GM12865 (cell line): ENCODE measurements at regions not wholly inside any gene's neighbourhood (a gene's known extent, or its start where the extent isn't known, plus 50 kb on each side); places are given as distances from the start of the nearest gene placed in this dataset.
"Not testable (repeated sequence)": the region's sequence is repeated elsewhere in the genome, so short reads cannot be mapped to it uniquely, and the experiment has no call there.

Experiments
- DNase-seq: peaks from one replicate; pipeline ENCODE4 v3.0.0; 2010; ENCODE audit warnings: low read depth
- H3K4me3 ChIP-seq: 2 replicates; pipeline ENCODE4 v1.5.1; 2011; ENCODE audit warnings: mild to moderate bottlenecking, low read depth, low read length, control low read depth
- TF ChIP-seq, protein P1 (sequence below): IDR thresholded peaks from 2 replicates; pipeline ENCODE4 v1.5.1; 2011; ENCODE audit warnings: low read length, control low read depth, low read depth, inconsistent platforms; ENCODE audit not compliant: insufficient read depth; ENCODE audit errors: missing control alignments

DNA sequence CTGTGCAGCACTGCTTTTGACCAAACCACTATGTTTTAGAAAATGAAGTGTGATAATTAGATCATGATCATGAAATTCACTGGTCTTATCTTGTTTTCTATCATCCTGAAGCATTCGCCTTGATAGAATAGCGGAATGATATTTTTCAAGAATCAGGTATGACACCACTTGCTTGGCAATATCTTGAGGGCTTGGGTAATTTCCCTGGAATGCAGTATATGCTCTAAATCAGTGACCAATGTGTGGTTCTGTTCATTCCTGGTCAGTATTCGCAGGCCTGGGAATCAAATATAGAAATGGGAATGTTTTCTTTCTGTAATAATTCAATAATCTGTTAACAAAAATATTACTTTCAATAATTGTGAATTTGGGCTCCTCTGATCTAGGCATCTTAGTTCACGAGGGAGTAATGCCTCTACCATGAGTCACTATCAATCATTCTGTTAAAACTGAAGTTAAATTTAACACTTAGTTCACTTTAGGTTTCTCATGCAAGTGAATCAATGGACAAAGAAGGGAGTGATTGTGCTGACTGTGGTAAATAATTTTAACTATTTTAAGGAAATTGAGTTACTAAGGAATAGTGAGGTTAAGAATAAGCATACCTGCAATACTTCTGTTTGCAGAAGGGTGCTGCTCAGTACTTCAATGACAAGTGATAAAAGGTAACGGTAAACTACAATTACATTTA lies 137.9 kb downstream of the PCDH20 start:
- TF ChIP-seq, protein P1, sequence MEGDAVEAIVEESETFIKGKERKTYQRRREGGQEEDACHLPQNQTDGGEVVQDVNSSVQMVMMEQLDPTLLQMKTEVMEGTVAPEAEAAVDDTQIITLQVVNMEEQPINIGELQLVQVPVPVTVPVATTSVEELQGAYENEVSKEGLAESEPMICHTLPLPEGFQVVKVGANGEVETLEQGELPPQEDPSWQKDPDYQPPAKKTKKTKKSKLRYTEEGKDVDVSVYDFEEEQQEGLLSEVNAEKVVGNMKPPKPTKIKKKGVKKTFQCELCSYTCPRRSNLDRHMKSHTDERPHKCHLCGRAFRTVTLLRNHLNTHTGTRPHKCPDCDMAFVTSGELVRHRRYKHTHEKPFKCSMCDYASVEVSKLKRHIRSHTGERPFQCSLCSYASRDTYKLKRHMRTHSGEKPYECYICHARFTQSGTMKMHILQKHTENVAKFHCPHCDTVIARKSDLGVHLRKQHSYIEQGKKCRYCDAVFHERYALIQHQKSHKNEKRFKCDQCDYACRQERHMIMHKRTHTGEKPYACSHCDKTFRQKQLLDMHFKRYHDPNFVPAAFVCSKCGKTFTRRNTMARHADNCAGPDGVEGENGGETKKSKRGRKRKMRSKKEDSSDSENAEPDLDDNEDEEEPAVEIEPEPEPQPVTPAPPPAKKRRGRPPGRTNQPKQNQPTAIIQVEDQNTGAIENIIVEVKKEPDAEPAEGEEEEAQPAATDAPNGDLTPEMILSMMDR, result no peak
- no peak overlapping the region for H3K4me3 ChIP-seq
- no peak for DNase-seq

DNA sequence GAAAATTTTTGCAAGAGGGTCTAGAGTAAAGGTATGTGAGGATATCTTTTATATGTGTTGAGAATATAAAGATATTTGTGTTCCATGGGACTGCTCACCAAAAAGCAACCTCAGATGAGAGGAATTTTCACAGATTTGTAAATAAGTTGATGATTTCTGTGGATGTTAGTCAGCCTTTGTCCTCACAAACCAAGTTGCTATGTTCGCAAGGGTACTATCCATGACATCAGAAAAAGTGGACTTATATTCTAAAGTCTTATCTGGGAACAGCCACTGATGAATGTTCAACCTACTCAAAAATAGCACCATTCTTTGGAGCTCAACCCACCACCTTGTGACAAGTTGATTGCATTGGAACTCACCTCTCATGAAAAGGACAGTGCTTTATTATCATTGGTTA lies 138.6 kb downstream of the PCDH20 start:
- no peak for DNase-seq
- TF ChIP-seq, protein P1, result no peak
- H3K4me3 ChIP-seq, result no peak overlapping the region

DNA sequence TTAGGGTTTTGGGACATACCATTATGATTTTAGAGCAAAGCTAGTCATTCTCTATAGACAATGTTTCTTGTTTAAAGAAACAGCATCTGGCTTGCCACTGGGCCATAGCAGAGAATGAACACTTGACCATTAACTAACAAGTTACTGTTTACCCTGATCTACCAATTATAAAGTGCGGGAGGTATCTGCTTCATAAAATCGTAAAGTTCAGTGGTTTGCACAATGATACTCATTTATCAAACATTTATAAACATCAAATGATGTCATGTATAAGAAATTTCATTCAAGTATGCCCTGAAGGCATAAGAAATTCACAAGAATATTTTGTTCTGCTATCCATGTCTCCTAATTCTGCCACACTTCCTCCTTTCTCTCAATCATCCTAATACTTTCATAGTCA lies 139.2 kb downstream of the PCDH20 start:
- no peak overlapping the region for H3K4me3 ChIP-seq
- TF ChIP-seq, protein P1, result no peak
- DNase-seq, result no peak

DNA sequence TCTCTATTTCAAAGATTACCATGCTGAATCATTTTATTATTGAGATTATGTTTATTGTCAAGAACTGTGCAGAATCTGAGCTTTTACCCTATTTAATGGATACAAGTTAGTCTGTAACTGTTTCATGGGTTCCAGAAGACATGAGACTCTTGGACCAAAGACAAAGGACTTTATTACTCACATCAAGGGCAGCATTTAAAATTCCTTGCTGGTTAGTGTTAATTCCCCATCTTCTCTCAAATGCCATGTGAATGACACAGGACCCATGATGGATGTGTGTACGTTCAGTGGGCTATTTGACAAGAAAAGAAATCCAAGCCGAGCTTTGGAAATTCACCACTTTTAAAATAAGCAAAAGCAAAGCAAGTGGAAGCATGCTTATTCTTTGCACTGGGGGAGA lies 139.9 kb downstream of the PCDH20 start:
- TF ChIP-seq, protein P1, result no peak
- no peak for DNase-seq
- no peak overlapping the region for H3K4me3 ChIP-seq

DNA sequence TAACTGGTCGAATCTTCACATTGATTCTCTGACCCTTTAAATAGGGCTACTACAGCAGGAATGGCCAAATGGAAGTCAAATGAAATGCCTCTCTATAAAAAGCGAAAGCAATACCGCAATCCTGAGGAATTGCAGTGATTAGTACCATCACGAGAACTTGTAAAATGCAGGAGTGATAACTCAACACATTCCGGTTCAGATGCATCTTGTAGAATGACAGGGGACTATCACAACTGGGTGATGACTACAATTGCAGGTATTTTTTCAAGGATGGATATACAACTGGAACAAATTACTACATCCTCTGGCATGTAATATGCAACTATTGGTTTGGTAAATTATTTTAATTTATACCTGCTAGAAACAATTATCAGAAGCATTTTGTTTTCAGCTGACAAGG lies 140.4 kb downstream of the PCDH20 start:
- no peak overlapping the region for H3K4me3 ChIP-seq
- DNase-seq, result no peak
- TF ChIP-seq, protein P1, result no peak

DNA sequence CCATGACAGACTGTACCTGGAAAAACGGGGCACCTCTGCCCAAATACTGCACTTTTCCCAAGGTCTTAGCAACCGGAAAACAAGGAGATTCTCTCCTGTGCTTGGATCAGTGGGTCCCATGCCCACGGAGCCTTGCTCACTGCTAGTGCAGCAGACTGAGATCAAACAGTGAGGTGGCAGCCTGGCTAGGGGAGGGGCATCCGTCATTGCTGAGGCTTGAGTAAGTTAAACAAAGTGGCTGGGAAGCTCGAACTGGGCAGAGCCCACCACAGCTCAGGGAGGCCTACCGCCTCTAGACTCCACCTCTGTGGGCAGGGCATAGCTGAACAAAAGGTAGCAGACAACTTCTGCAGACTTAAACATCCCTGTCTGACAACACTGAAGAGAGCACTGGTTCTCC lies 148.8 kb downstream of the PCDH20 start:
- not testable (repeated sequence) for DNase-seq, H3K4me3 ChIP-seq

DNA sequence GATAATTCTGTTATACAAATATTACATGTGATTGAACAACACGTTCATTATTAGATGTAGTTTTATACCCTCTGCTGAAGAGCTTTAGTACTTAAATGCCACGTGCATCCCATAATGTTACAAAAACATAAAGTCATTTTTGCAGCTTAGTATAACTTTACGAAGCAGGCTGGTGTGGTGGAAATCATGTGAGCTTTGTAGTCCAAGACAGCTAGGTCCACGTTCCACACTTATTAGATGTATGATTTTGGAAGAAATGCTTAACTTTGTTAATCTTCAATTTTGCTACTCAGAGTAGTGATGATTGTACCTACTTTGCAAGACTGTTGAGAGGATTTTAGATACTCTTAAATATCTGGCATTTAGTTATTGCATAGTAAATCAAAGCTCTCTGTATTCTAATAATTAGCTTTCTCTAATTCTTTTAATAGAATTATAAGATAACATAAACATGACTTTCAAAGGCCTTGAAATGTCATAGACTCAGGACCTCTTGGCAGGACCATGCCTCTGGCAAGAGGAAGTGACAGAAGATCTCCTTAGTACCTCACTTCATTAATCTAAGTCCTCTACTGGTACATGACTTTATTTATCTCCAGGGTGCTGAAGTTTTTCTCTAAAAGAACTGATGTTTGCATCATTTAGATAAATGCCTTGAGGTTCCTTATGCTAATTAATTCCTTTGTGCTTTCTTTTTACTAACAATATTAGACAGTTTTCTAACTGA lies 153.7 kb downstream of the PCDH20 start:
- no peak overlapping the region for H3K4me3 ChIP-seq
- TF ChIP-seq, protein P1, result no peak
- no peak for DNase-seq
